ENCODE measurements at regions not wholly inside any gene's neighbourhood (a gene's known extent, or its start where the extent isn't known, plus 50 kb on each side); places are given as distances from the start of the nearest gene placed in this dataset.
A peak's percentile ranks its signal among the peaks of the same experiment; 100 is the strongest.

DNA sequence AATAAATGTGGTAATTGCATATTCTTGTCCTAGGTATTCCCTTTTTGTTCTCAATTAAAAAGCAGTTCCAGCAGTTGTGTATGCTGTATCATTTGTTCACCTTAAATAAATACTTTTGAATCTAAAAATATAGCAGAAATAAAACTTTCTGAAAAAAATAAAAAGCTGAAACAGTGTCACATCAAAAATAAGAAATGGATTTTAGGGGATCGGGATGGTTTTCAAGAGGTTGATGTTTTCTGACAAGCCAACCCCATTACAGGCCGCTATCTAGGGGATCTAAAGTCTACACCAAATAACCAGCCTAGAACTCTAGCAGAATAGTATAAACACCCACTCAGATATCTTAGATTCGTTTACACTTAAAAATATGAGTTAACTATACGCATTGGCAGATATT lies 95.4 kb upstream of the MAML3 start:
- TF ChIP-seq GATA3 (IDR thresholded peaks at IDR 0.05; ENCODE audit: low read depth, low read length) (no peak), GATA2 (IDR thresholded peaks at IDR 0.05; ENCODE audit: low read depth, low read length) (peak; percentile 32; the same call in 1 of the 2 replicates)

All from SH-SY5Y (cell line).